ENCODE measurements at regions not wholly inside any gene's neighbourhood (a gene's known extent, or its start where the extent isn't known, plus 50 kb on each side); places are given as distances from the start of the nearest gene placed in this dataset.

GRCh38 chr10:59126261-59126660, 50.2 kb upstream of the PHYHIPL start:
- H4K20me1 ChIP-seq (ENCODE audit: insufficient read depth, low read length): no peaks in the 10 kb centered on the region
- H2BK120ac ChIP-seq (ENCODE audit: low read depth, low read length): no peak overlapping the region
- no peak overlapping the region for H3K4ac ChIP-seq (ENCODE audit: low read depth, low read length)
- BruUV-seq (replicated peaks): no TSS peak
- H2AK9ac ChIP-seq (replicated peaks; ENCODE audit: low read depth, low read length, poor library complexity): no peak overlapping the region
- no peak for DNase-seq
- TF ChIP-seq CHD1 (IDR thresholded peaks at IDR 0.05; ENCODE audit: low read depth, low read length): no peak
- TF ChIP-seq CEBPB (IDR thresholded peaks at IDR 0.05; ENCODE audit: low read depth, low read length): no peak
- TF ChIP-seq MAZ (IDR thresholded peaks at IDR 0.05; ENCODE audit: borderline replicate concordance, low read depth, low read length): no peak
- TF ChIP-seq RAD21 (IDR thresholded peaks at IDR 0.05; ENCODE audit: low read length): no peak
- no peak for TF ChIP-seq MAFK (IDR thresholded peaks at IDR 0.05; ENCODE audit: low read depth, low read length)
- no peak for TF ChIP-seq NFE2L2 (IDR thresholded peaks at IDR 0.05; ENCODE audit: low read depth, low read length)
- TF ChIP-seq RCOR1 (IDR thresholded peaks at IDR 0.05; ENCODE audit: insufficient replicate concordance, low read length): no peak
- TF ChIP-seq SMC3 (IDR thresholded peaks at IDR 0.05; ENCODE audit: low read depth, low read length): no peak
- no peak for TF ChIP-seq CTCF (conservative IDR thresholded peaks at IDR 0.05; ENCODE audit: low read depth, low read length)
- no peak for TF ChIP-seq BHLHE40 (IDR thresholded peaks at IDR 0.05; ENCODE audit: low read depth, low read length)
- TF ChIP-seq RFX5 (IDR thresholded peaks at IDR 0.05; ENCODE audit: low read depth, low read length): no peak
- TF ChIP-seq MXI1 (IDR thresholded peaks at IDR 0.05; ENCODE audit: borderline replicate concordance, low read depth, low read length): no peak
- no peak for TF ChIP-seq FOS (IDR thresholded peaks at IDR 0.05; ENCODE audit: low read depth, low read length)
- no peak for TF ChIP-seq POLR2A (IDR thresholded peaks at IDR 0.05; ENCODE audit: low read depth, low read length)
- TF ChIP-seq ELK1 (IDR thresholded peaks at IDR 0.05; ENCODE audit: borderline replicate concordance, low read depth, low read length): no peak
- no peak for TF ChIP-seq USF2 (IDR thresholded peaks at IDR 0.05; ENCODE audit: low read depth, low read length)
- H4K5ac ChIP-seq (ENCODE audit: low read depth, low read length): no peak overlapping the region
- in situ Hi-C loops (cut with MboI; ENCODE audit: low sequenced_read_pairs) (no loop called here), dilution Hi-C loops (cut with HindIII; ENCODE audit: low sequenced_read_pairs, unreplicated experiment) (no loop called here), intact Hi-C loops (cut with micrococcal nuclease) (loop anchor here (10.0 kb wide), 1 partner anchor 341 kb away; no protein-coding TSS in a partner anchor)
- H2BK20ac ChIP-seq (ENCODE audit: low read depth, low read length): no peak overlapping the region
- no peak overlapping the region for H3K4me3 ChIP-seq (ENCODE audit: insufficient read depth, low read depth, low read length)
- no peaks in the 10 kb centered on the region for H3K9me3 ChIP-seq (ENCODE audit: control insufficient read depth, insufficient read depth, low read length)
- ChIA-PET POLR2A (ENCODE audit: unreplicated experiment) (no interaction called here), CTCF (no interaction called here)
- no peak overlapping the region for H2BK5ac ChIP-seq (ENCODE audit: low read depth, low read length, poor library complexity, severe bottlenecking)
- no peak overlapping the region for H4K8ac ChIP-seq (ENCODE audit: low read depth in 2 of 2, low read length in 2 of 2)
- no peak overlapping the region for H2AFZ ChIP-seq (replicated peaks; ENCODE audit: low read length, poor library complexity)
- H3K56ac ChIP-seq (ENCODE audit: extremely low read depth, insufficient read depth, low read length): no peak overlapping the region
- no peak overlapping the region for H3K23ac ChIP-seq (ENCODE audit: low read depth, low read length)
- no peak overlapping the region for H3K9ac ChIP-seq (ENCODE audit: low read depth, low read length)
- no peaks in the 10 kb centered on the region for H3K4me1 ChIP-seq (ENCODE audit: control insufficient read depth, insufficient read depth, low read length)
- no peak overlapping the region for H3K27ac ChIP-seq (ENCODE audit: insufficient read depth, low read length)
- no peak overlapping the region for H3K4me2 ChIP-seq (ENCODE audit: low read depth, low read length)
- no peaks in the 10 kb centered on the region for H3K9me1 ChIP-seq (ENCODE audit: insufficient read depth, low read length)
- H3K14ac ChIP-seq (replicated peaks; ENCODE audit: low read depth, low read length): no peak overlapping the region
- no peaks in the 10 kb centered on the region; the same call in 1 of the 2 replicates for H3K27me3 ChIP-seq (ENCODE audit: control insufficient read depth, insufficient read depth, low read length)
- ATAC-seq (ENCODE audit: low read depth): no peak
- no peak overlapping the region for H2AK5ac ChIP-seq (ENCODE audit: low read depth, low read length)
- no peak overlapping the region for H2BK15ac ChIP-seq (ENCODE audit: low read depth, low read length)
- 20% methylated on average over 1 of the region's 3 CpGs; no CpG with 5 or more reads in 1 of the 2 experiments for WGBS, 2 experiments (ENCODE audit: extremely low coverage in 2 of 2, insufficient read length in 1 of 2)
- no peak overlapping the region for H3K18ac ChIP-seq (ENCODE audit: low read depth, low read length)
- no peak overlapping the region for H4K91ac ChIP-seq (ENCODE audit: insufficient read depth, low read depth, low read length)
- no peaks in the 10 kb centered on the region for H3K79me1 ChIP-seq (ENCODE audit: low read depth in 1 of 2, low read length in 2 of 2)
- no peaks in the 10 kb centered on the region for H3K36me3 ChIP-seq (ENCODE audit: control insufficient read depth, insufficient read depth, low read length)
